ENCODE measurements at regions not wholly inside any gene's neighbourhood (a gene's known extent, or its start where the extent isn't known, plus 50 kb on each side); places are given as distances from the start of the nearest gene placed in this dataset.
"Not testable (repeated sequence)": the region's sequence is repeated elsewhere in the genome, so short reads cannot be mapped to it uniquely, and the experiment has no call there.

- Histone ChIP-seq H3K27me3 (no peaks in the 10 kb centered on the region), H3K36me3 (no peaks in the 10 kb centered on the region), H3K27ac (no peak overlapping the region), H3K4me3 (no peak overlapping the region), H3K9me3 (no peaks in the 10 kb centered on the region), H3K4me1 (no peaks in the 10 kb centered on the region)
- TF ChIP-seq POLR2A (IDR thresholded peaks at IDR 0.05) (no peak), CTCF (IDR thresholded peaks at IDR 0.05) (no peak)
- intact Hi-C loops (cut with DNase I), result no loop called here
- no peak for DNase-seq
- ATAC-seq, result no peak
- WGBS, 4 donors, result 63 to 78% (median 68%) methylated on average over 2 of the region's 2 CpGs
These were observed 285.5 kb downstream of the TEX13C start for GRCh38 chrX:125605145-125605544.

GRCh38 chrX:125614591-125615343 lies 295.1 kb downstream of the TEX13C start:
- H3K27ac ChIP-seq; DNase-seq; intact Hi-C loops (cut with DNase I); ATAC-seq; H3K4me3 ChIP-seq; H3K27me3 ChIP-seq; H3K4me1 ChIP-seq; H3K9me3 ChIP-seq; H3K36me3 ChIP-seq: not testable (repeated sequence)
- WGBS, 4 donors, result 80 to 93% (median 85%) methylated on average over 16 to 29 of the region's 29 CpGs

GRCh38 chrX:125620715-125621587 lies 301.3 kb downstream of the TEX13C start:
- H3K9me3 ChIP-seq, result no peaks in the 10 kb centered on the region
- no peak for ATAC-seq
- no peak overlapping the region for H3K27ac ChIP-seq
- TF ChIP-seq CTCF (IDR thresholded peaks at IDR 0.05) (no peak), POLR2A (IDR thresholded peaks at IDR 0.05) (no peak)
- no peaks in the 10 kb centered on the region for H3K36me3 ChIP-seq
- no peaks in the 10 kb centered on the region for H3K27me3 ChIP-seq
- H3K4me1 ChIP-seq, result no peaks in the 10 kb centered on the region
- H3K4me3 ChIP-seq, result no peak overlapping the region
- WGBS, 4 donors, result 83 to 92% (median 88%) methylated on average over 7 of the region's 7 CpGs
- DNase-seq, result no peak
- intact Hi-C loops (cut with DNase I), result no loop called here

- WGBS, 4 donors, result 89 to 93% (median 91%) methylated on average over 4 of the region's 4 CpGs
- Histone ChIP-seq H3K4me3 (no peak overlapping the region), H3K27me3 (no peaks in the 10 kb centered on the region), H3K4me1 (no peaks in the 10 kb centered on the region), H3K27ac (no peak overlapping the region), H3K36me3 (no peaks in the 10 kb centered on the region), H3K9me3 (no peaks in the 10 kb centered on the region)
- DNase-seq (no peak), ATAC-seq (peak in 1 of 4 donors; percentile 15)
- intact Hi-C loops (cut with DNase I), result no loop called here
- no peak for TF ChIP-seq CTCF (IDR thresholded peaks at IDR 0.05)
- no peak for TF ChIP-seq POLR2A (IDR thresholded peaks at IDR 0.05)
These were observed 301.9 kb downstream of the TEX13C start for GRCh38 chrX:125621588-125621927.

Measured in heart left ventricle (tissue), 16 donors.